ENCODE measurements at regions not wholly inside any gene's neighbourhood (a gene's known extent, or its start where the extent isn't known, plus 50 kb on each side); places are given as distances from the start of the nearest gene placed in this dataset.

GRCh38 chr12:105569886-105570285 lies 239.4 kb downstream of the C12orf75 start:
- no peak overlapping the region for H2AFZ ChIP-seq (ENCODE audit: control insufficient read depth, low read depth, low read length)
- H4K20me1 ChIP-seq (ENCODE audit: control insufficient read depth, insufficient read depth): no peaks in the 10 kb centered on the region
- 32% methylated on average over 3 of the region's 3 CpGs for WGBS (ENCODE audit: insufficient coverage, insufficient replicate concordance, low lambda C conversion rate, missing lambda C conversion rate)
- H3K27me3 ChIP-seq (replicated peaks in 1 of 2; ENCODE audit: control insufficient read depth in 2 of 2, insufficient read depth in 2 of 2, low read length in 1 of 2): no peaks in the 10 kb centered on the region
- CTCF ChIA-PET: no interaction called here
- no peak for ATAC-seq
- H3K4me2 ChIP-seq (ENCODE audit: control insufficient read depth, insufficient read depth): no peak overlapping the region
- intact Hi-C loops (cut with micrococcal nuclease; ENCODE audit: unreplicated experiment): no loop called here
- no peak overlapping the region for H3K4me3 ChIP-seq
- no peak overlapping the region for H3K27ac ChIP-seq (ENCODE audit: control insufficient read depth, insufficient read depth)
- H3K4me1 ChIP-seq (ENCODE audit: control insufficient read depth, insufficient read depth, low read length): no peaks in the 10 kb centered on the region
- RAD21 ChIA-PET (ENCODE audit: unreplicated experiment): no interaction called here
- in situ Hi-C loops (cut with MboI): no loop called here
- no peaks in the 10 kb centered on the region for H3K9me3 ChIP-seq (replicated peaks; ENCODE audit: control insufficient read depth, insufficient read depth, low read length)
- DNase-seq (ENCODE audit: low read depth, low spot score): no peak
- no peaks in the 10 kb centered on the region for H3K36me3 ChIP-seq (ENCODE audit: control insufficient read depth in 2 of 2, insufficient read depth in 2 of 2, low read length in 1 of 2)
- H3K9ac ChIP-seq (ENCODE audit: control insufficient read depth, insufficient read depth, low read length): no peak overlapping the region
- no peak for FAIRE-seq
- POLR2A ChIA-PET: no interaction called here
- TF ChIP-seq RUNX3 (IDR thresholded peaks at IDR 0.05; ENCODE audit: low read length) (no peak), EZH2 (IDR thresholded peaks at IDR 0.05; ENCODE audit: borderline replicate concordance, control insufficient read depth, low read depth, low read length) (no peak), CBX5 (IDR thresholded peaks at IDR 0.05; ENCODE audit: low read depth) (no peak), MTA2 (IDR thresholded peaks at IDR 0.05; ENCODE audit: low read depth) (no peak), IKZF1 (conservative IDR thresholded peaks at IDR 0.05) (no peak), RBBP5 (conservative IDR thresholded peaks at IDR 0.05) (no peak), SMAD1 (IDR thresholded peaks at IDR 0.05; ENCODE audit: low read depth, partially characterized antibody) (no peak), HDGF (IDR thresholded peaks at IDR 0.05) (no peak), SP1 (IDR thresholded peaks at IDR 0.05; ENCODE audit: low read depth, low read length) (no peak), CHD2 (IDR thresholded peaks at IDR 0.05; ENCODE audit: borderline replicate concordance, low read depth, low read length) (no peak), POLR2A (IDR thresholded peaks at IDR 0.05; ENCODE audit: low read depth, low read length) (no peak), NR2C2 (IDR thresholded peaks at IDR 0.05; ENCODE audit: borderline replicate concordance, control insufficient read depth, insufficient read length, low read depth) (no peak), RCOR1 (conservative IDR thresholded peaks at IDR 0.05; ENCODE audit: low read depth, low read length) (no peak), TCF12 (IDR thresholded peaks at IDR 0.05; ENCODE audit: low read depth, low read length) (no peak), PAX5 (IDR thresholded peaks at IDR 0.05; ENCODE audit: borderline replicate concordance, low read depth, low read length) (no peak)
- no peaks in the 10 kb centered on the region for H3K79me2 ChIP-seq (ENCODE audit: control insufficient read depth, insufficient read depth, low read length)
- BruUV-seq (replicated peaks): no TSS peak
- SMC1A ChIA-PET (ENCODE audit: uncharacterized antibody, unreplicated experiment): no interaction called here
